NCI-H226 (cell line): ENCODE measurements at regions not wholly inside any gene's neighbourhood (a gene's known extent, or its start where the extent isn't known, plus 50 kb on each side); places are given as distances from the start of the nearest gene placed in this dataset.
"Not testable (repeated sequence)": the region's sequence is repeated elsewhere in the genome, so short reads cannot be mapped to it uniquely, and the experiment has no call there.

Source experiments
- DNase-seq: peaks from one replicate; pipeline ENCODE4 v3.0.0-alpha.2; 2015

DNA sequence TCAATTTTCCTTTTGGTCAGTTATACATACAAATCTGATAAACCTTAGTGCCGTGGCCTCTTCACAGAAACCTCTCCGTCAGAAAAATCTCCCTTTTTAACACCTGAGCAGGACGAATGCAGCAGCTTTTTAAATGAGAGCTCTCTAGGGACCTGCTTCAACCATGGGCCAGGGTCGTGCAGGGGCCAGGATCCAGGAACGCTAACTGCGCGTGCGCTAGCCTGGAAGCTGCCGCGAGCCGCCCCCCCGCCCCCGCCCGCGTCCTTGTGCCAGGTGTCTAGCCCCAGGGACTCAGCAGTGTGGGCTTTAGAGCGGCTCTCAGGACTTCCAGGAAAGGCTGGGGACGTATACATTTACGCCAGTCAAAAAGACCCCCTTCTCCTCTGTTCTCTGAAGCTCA, 136.8 kb upstream of the FMN2 start:
- DNase-seq = no peak

DNA sequence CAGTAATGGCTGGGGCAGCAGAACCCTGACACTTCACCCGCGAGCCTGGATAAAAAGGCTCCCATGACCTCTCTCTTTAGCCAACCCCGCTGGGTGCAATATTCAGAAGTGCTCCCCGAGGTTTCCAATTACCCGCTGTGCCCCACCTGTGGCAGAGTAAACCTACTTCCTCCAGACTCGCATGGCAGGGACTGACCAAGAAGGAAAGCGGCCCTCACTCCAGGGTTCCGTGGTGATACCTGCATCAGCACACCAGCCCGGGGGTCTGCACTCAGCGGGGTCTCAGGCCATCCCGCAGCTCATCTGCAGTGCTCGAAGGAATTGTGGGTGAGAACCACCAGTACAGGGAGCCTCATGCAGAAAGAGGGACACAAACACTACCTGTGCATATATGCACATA, 136.3 kb upstream of the FMN2 start:
- DNase-seq = no peak

DNA sequence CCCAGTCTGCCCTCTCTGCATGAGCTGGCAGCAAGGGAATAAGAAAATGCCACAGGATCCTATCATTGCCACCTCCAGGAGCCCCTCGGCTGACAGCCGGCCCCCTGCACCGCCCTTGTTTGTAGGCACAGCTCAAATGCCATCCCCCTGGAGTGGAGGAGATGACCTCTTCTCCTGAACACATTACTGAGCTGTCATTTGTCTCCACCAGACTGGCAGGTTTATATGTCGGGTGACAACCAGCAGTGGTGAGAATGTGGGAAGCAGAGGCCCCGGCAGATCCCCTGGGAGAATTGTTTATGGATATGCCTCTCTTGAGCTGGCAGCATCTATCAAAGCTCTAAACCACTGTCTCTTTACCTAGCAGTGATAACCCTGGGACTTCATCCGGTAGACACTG, 135.4 kb upstream of the FMN2 start:
- DNase-seq = no peak

DNA sequence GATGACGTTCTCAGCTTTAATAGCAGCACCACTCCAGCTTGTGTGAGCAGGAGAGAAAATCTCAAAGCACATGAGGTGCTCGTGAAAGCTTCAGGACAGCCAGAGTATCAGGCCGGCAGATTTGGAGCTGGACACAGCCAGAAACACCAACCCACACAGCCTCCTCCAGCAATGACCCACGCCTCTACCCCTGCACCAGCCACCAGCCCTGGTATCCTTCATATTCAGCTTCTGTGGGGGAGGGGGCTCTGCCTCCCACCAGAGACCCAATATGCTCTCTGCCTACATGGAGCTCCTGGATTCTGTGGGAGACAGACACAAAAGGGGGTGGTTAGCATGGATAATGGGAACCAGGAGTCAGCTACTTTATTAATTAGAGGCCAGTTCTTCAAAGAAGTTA, 133.6 kb upstream of the FMN2 start:
- DNase-seq = no peak

DNA sequence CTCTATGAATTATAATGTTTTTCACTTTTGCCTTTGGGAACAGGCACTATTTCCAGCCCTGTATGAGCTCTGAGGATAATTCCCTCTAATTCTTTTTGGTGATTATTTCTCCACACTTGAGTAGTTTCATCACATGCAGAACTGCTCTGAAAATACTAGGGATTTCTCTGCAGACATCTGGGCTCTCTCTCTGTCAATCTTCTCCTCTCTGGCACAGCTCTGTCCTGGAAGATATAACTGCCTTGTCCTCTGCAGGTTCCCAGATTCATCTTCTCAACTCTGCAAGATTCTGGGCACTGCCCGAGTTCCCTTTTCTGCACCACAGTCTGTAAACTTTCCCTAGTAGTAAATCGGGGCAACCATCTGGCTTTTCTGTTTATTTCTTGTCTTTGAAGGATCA, 131.3 kb upstream of the FMN2 start:
- DNase-seq = no peak

DNA sequence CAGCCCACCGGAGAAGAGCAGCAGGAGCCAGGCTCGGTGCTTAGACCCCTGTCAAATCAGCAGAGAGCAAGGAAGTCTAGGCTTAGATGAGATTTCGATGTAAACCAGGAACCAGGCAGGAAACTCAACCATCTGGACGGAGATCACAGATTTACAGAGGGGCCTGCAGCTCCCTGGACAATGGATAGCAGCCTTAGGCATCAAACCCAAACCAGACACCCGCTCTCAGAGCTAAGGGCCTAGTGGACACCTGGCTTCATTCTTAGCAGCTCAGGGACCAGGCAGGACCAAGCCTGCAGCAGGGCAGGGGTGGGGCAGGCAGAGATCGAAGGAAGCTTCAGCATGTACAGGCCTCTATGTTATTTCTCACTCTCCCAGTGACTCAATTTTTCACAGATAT, 127.8 kb upstream of the FMN2 start:
- no peak for DNase-seq

DNA sequence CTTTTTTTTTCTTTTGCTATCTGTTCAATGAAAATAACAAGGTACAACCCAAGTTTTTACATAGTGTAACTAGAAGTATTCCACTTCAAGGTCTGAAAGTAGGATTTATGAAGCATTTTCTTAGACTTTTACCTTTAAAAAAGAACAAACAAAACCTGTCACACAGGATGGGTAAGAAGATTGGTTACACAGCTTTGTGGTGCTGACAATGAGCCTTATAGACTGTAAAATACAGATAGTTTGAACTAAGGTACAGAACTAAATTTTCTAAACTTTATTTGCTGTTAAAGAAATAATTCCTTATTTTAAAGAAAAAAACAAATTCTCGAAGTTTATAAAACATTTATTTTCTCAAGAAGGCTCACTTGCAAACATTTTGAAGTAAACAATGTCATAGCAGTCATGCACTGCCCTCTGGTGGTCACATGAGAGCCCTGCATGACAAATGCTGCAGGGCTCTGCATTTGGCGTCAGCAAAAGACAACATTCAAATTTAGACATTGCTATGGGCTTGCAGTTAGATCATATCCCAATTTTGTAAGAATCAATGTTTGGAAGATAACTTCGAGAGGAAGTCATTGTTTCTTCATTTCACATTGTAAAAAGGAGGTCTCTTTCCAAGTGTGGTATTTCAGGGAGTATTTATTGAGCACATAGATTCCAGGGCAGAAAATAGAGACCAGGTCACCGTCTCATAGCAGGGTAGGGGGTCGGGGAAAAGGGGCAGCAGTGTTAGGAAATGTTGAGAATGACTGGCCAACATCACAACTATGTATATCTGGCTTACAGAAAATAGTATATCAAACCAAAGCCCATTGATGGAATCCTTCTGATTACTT, 115.3 kb upstream of the FMN2 start:
- no peak for DNase-seq

DNA sequence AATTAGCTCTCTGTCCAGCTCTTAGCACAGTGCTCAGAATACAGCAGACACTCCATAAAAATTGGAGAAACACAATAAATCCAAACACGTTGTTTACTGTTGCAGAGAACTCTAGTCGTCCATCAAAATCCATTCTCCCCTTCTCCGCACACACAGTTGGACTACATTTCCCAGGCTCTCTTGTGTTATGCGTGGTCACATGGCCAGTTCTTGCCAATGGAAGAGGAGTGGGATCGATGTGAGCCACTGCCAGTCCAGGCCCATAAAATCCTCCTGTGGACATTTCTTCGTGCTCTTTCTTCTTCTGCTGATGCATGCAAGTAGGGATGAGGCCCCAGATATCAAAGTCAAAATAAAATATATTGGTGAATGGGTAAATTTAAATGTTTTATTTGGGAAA, 114.3 kb upstream of the FMN2 start:
- no peak for DNase-seq

DNA sequence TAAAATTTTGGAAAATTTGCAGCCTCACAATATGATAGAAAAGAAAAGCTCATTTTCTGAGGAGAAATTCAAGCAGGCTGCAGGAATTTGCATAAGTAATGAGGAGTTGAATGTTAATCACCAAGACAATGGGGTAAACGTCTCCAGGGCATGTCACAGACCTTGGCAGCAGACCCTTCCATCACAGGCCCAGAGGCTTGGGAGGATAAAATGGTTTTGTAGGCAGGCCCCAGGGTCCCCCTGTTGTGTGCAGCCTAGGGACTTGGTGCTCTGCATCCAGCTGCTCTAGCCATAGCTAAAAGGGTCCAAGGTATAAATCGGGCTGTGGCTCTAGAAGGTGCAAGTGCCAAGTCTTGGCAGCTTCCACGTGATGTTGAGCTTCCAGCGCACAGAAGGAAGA, 112.2 kb upstream of the FMN2 start:
- no peak for DNase-seq

DNA sequence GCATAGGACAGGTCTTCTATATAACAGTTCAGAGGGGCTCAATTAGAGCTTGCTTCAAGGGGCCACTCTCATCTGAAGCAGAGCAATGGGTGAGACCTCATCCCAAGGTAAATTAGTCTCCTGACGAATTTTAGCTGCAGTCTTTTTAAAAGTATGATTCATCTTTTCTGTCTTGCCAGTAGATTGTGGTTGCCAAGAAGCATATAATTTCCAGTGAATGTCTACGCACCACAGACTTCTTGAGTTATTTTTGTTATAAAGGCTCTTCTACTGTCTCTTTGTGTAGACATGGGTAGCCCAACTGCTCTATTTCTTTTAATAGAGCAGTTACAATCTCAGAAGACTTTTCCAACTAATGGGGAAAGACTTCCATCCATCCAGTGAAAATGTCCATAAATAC, 108.9 kb upstream of the FMN2 start:
- DNase-seq = no peak

DNA sequence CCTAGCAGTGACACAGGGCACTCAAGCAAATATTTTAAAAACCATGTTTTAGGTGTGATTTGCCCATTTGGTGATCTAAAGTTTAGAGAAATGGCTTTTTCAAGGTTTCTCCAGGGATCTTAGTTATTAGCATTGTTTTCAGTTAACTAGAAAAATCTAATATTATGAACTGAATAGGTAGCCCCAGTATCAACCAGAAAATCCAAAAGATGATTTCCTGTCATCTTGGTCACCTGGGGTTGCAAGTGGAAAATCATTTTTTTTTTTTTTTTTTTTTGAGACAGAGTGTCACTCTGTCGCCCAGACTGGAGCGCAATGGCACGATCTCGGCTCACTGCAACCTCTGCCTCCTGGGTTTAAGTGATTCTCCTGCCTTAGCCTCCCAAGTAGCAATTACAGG, 106.6 kb upstream of the FMN2 start:
- DNase-seq = no peak

DNA sequence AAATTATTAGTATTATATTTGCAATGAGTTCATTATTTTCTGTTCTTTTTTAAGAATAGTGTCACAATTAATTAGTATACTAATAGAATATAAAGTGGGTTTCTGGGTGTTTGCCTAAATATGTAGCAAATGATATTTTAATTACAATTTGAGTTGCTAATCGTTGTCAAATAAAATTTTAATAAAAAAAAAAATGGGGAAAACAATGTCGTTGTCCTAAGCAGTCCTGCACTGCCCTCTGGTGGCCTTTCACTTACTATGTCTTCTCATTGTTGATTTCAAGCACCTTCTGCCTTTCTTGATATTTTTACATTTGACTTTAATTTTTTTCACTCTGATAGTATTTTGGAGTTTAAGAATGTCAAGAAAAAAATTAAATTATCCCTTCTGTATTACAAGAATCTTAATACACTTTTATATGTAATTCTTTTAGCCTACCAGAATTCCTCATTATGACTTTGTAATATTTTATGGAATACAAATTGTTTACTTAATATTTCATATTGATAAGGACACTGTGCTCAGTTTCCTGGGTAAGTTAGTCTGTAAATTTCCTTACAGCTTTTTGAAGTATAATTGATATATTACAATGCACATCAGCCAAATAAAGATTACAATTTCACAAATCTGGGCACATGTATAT, 104.5 kb upstream of the FMN2 start:
- no peak for DNase-seq

DNA sequence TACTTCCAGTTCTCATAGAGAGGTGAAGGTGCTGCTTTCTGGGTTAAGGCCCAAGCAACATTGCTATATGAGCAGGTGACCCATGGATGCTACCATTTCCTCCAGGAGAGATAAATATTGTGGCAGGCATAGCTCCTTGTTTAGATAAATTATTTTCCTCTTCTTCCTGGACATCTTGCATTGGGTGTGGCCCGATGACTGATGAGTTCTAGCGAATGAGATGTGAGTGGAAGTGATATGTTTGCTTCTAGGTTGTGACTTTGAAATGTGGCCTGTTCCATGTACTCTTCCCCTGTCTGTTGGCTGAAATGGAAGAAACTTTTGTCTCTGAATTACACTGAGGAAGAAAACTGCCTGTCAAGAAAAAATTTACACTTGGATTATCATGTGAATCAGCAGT, 101.7 kb upstream of the FMN2 start:
- no peak for DNase-seq

DNA sequence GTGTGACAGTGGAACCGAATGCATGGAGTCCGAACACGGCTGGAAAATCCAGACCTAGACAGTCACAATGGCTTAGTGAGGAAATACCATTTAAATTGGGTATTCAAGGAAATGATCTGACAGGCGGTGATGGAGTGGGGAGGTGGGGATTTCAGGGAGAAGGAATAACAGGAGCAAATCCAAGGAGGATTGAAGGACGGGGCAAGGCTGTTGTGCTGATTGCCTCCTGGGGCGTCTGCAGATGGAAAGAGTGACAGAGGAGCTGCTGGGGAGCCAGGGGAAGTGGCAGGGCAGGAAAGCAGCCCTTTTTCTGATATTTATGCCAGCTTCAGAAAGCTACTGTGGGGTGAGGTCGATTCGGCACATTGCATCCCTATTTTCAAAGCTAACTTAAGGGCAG, 99.1 kb upstream of the FMN2 start:
- not testable (repeated sequence) for DNase-seq

DNA sequence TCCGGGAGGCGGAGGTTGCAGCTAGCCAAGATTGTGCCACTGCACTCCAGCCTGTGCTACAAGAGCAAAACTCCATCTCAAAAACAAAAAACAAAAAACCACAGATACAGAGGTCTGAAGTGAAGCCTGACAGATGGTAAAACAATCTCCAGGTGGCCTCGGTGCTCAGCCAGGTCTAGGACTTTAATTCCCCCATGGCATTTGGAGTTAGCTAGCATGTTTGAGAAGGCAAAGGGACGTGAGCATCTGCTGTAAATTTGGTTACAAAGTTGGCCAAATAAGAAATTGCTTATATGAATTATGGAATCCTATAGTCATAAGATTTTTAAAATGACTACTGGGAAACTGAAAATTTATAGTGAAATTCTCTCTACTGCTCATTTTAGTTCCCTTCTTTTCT, 98.3 kb upstream of the FMN2 start:
- no peak for DNase-seq

DNA sequence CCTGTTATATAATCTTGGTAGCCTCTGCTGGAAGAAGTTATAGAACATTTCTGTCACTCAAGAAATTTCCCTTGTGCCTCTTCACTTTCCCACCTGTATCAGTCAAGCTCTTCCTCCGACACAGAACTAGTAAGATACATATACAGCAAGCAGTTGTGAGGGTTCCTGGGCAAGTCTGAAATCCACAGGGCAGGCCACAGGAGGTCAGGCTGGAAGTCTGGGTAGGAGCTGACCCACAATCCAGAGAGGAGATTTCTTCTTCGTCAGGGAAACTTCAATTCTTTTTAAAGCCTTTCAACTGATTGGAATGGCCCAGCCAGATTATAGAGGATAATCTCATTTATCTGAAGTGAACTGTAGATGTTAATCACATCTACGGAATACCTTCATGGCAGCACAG, 96.4 kb upstream of the FMN2 start:
- no peak for DNase-seq

DNA sequence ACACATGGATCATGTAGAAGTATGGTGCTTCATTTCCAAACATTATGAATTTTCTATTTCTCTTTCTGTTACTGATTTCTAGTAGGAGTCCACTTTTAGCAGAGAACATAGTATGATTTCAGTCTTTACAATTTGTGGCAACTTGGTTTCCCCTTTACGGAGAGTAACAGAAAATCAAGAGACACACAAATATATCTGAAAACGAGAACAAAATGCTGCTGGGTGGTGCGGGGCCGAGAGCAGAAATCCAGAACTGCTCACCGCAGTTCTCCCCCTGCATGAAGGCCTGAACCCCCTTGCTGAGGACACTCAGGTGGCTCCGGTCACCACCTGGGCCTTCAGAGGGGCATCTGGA, 94.5 kb upstream of the FMN2 start:
- DNase-seq = no peak

DNA sequence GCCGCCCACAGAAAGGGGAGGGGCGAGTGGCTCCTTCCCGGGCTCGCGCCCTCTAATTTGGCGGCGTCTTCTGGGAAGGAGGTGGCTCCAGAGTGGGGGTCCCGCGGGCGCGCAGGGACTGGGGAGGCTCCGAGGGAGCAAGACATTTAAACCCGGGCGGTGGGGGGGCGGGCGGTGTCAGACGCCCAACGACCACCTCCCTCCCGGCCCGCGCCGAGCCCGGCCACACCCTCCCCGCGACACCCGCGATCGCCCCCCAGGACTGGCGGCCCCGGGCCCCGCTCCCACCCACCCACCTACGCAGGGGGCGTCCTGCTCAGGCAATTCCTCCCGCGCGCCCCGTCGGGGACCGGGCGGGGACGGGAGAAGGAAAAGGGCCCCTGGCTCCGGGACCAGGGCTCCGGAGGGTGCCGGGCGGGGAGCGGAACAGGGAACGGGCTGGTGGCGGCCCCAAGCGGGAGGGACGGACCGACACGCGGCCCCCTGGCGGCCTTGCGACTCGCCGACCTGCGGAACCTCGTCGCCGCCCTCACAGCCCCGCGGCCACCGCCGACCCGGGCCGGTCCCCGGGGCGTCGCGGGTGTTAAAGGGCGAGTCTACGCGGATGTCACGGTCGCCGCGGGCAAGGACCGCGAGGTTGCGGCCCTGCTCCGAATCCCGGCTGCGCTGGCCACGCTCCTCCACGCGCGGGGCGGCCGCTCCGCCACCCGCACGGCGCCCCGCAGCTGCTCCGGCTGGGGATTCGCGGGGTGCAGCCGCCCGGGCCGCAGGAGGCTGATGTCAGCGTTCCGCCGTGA, 94.0 kb upstream of the FMN2 start:
- DNase-seq = no peak

DNA sequence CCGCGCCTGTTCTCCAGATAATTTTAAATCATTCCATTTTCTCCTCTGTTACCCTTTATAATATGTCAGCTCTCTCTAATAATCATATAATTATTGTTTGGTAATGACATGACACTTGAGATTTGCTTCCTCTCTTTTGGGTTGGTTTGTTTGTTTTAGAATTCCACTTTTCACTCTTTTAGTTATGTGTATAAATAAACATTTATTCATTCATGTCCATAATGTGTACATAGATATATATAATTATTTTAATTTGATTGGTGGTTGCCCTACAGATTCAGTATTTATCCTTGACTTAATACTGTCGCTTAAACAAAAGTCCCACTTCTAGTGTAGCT, 93.4 kb upstream of the FMN2 start:
- DNase-seq = no peak

DNA sequence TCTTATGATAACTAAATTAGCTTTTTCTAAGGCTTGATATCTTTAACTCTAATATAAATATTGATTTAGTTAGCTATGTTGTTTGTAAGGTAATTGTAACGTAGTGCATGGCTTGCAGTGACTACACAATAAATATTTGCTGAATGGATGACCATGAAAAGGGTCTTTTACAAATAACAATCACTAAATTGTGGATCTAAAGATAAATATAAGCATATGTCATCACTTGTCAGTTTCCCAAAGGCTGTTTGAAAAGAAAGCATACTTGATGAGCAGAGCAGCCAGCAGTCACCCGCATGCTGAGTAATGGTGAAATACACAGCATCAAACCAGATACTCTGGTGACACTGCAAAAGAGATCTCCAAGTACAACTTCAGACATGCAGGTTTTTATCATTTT, 92.5 kb upstream of the FMN2 start:
- no peak for DNase-seq

DNA sequence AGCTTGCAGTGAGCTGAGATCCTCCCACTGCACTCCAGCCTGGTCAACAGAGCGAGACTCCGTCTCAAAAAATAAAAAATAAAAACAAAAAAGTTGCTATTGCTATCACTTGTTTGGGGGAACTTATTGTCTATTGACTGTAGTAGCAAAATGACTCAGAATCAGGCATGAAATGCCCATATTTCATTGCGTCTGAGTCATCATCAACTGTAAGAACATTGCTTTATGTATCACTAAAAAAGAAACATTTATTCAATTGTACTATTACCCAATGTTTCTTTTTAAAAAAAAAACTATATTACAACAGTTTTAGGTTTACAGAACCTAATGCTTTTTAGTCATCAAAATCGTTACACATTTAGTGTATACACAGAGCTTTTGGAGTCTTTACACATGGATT, 91.0 kb upstream of the FMN2 start:
- no peak for DNase-seq

DNA sequence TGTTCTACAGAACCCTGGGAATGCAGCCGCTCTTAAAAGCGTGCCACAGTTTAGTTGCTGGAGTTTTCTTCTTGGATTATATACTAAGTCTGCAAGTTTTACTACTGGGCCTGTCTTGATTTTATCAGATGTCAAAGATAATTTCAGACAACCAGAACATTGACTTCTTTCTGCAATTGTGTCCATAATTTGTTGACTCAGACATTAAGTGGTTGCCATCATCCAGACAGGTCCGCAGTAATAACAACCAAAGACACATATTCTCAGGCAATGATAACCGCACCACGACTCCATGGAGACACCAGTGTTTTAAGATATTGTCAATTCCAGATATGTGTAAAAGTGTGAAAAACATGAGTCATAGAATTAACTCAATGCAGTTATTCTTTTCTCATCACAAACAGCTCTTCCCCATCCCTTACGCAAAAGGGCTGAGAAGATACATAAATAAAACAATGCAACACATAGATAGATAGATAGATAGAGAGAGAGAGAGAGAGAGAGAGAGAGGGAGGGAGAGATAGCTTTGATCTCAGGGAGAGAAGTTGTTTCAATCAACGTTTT, 90.4 kb upstream of the FMN2 start:
- DNase-seq = no peak

DNA sequence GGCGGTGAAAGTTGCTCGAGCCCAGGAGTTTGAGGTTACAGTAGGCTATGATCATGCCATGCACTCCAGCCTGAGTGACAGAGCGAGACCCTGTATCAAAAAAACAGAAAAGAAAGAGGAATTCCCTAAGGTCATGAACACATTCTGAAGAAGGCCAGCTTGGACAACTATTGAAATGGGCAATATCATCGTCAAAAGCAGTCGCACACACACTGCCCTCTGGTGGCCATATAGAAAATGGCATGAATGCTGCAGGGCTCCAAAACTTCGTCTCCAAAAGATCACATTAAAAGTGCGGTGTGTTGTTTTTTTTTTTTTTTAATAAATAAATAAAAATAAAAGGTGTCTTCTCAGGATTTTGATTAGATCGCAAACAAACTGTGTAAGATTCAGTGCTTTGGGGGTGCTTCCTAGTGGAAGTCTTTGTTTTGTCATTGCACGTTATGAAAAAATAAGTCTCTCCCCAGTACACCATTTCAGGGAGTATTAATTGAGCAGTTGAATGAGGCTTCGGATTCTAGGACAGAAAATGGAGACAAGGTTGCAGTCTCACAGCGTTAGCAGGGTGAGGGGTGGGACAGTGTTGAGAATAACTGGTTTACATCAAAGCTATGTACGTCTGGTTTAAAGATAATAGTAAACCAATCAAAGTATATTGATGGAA, 87.5 kb upstream of the FMN2 start:
- DNase-seq = no peak
